ENCODE measurements at regions not wholly inside any gene's neighbourhood (a gene's known extent, or its start where the extent isn't known, plus 50 kb on each side); places are given as distances from the start of the nearest gene placed in this dataset.

DNA sequence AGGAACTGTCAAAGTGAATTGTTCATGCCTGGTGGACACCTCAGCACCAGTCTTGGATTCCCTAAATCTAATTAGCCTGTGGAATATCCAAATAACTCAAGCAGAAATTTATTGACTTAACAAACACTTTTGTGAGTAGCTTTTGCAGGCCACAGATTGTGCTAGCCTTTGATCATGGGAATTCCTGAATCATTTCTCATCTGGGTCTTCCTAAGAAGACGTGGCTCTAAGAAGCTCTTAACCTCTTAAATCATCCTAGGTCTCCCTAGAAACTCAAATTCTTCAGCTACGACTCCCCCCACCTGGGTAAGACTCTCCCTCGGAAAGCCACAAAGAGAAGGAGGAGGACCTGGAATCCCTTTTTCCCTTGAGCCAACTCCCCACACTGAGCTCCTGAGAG, 53.8 kb upstream of the PSEN2 start:
- peak overlapping the region in 1 of 6 donors; percentile 5 for H3K27ac Mint-ChIP-seq
- H3K36me3 Mint-ChIP-seq, result no peaks in the 10 kb centered on the region
- DNase-seq (no peak), ATAC-seq (ENCODE audit: low read depth in 2 of 2) (no peak)
- no peaks in the 10 kb centered on the region for H3K4me1 Mint-ChIP-seq
- peaks cover 0 to 4% (median 0%) of the 10 kb centered on the region in 3 donors for H3K27me3 Mint-ChIP-seq
- H3K4me3 Mint-ChIP-seq, result no peak overlapping the region
- no peaks in the 10 kb centered on the region for H3K9me3 Mint-ChIP-seq

DNA sequence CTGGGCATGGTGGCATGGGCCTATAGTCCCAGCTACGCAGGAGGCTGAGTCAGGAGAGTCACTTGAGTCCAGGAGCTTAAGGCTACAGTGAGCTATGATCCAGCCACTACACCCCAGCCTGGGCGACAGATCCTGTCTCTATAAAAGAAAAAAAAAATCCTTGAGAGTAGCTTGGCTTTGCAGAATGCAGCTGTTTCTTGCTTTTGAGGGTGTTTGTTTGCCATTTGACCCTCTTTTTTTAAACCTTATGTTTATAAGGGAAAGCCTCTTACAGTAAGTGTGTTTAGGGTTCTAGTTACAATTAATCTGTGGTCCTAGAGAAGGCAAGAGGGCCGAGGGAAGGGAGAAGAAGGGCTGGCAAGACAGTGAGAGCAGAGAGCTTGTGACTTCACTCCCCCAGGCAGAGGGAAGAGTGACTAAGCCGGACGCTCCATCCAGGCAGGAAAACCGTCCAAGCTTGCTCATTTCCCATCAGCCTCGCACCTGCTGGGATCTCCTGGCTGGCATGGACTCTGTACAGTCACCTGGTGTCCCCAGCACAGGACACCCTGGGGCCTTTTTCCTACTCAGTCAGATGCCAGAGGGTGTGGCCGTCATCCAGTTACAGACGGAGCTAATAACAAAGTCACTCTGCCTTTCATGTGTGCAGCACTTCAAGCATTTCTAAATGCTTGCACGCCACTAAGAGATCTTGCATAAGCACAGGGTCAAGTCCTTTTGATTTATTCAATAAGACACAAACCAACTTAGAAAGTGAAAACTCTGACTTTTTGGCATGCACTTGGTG, 55.5 kb upstream of the PSEN2 start:
- ATAC-seq (ENCODE audit: low read depth in 2 of 2) (no peak), DNase-seq (no peak)
- Mint-ChIP-seq H3K9me3 (no peaks in the 10 kb centered on the region), H3K27me3 (peaks cover 0 to 4% (median 0%) of the 10 kb centered on the region in 3 donors), H3K4me3 (no peak overlapping the region), H3K4me1 (no peaks in the 10 kb centered on the region), H3K27ac (peak overlapping the region in 1 of 6 donors; percentile 67), H3K36me3 (no peaks in the 10 kb centered on the region)

DNA sequence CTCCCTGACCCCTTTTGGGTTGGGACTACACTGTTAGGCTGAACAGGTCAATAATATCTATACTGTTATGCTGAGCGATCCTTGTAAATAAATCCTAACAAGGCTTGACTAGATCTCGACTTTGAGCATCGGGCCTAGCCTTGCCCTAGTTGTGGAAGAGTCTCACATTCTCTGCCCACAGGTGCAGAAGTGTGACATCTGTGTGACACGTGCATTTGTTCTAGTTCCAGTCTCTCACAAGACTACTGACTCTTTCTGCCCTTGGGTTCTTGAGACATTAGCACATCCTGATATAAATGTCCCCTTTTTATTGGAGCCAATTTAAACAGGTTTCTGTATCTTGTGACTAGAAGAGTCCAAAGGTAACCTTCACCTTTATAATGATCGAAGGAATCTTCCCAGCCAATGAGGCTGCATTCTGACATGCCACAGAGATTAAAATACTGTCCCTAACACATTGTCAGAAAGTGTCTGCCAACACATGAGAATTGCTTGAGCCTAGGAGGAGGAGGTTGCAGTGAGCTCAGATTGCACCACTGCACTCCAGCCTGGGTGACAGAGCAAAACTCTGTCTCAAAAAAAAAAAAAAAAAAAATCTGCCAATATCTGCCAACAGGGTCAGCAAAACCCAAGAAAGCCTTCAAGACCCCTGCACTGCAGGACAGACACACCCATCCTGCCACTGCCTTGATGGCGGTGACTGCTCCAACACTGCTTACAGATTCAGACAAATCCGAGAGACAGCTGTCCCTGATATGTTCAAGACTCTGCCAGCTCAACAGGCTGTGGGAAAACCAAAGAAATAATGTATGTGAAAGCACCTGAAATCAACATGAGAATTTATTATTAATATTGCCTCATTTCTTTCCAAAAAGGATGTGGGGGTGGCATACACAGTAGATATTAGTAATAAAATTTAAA, 56.5 kb upstream of the PSEN2 start:
- H3K36me3 Mint-ChIP-seq, result no peaks in the 10 kb centered on the region
- H3K27ac Mint-ChIP-seq, result no peak overlapping the region
- H3K4me3 Mint-ChIP-seq, result no peak overlapping the region
- no peak for ATAC-seq (ENCODE audit: low read depth in 2 of 2)
- no peak for DNase-seq
- peaks cover 0 to 3% (median 0%) of the 10 kb centered on the region in 3 donors for H3K4me1 Mint-ChIP-seq
- H3K9me3 Mint-ChIP-seq, result no peaks in the 10 kb centered on the region
- peaks cover 0 to 5% (median 4%) of the 10 kb centered on the region in 3 donors for H3K27me3 Mint-ChIP-seq

DNA sequence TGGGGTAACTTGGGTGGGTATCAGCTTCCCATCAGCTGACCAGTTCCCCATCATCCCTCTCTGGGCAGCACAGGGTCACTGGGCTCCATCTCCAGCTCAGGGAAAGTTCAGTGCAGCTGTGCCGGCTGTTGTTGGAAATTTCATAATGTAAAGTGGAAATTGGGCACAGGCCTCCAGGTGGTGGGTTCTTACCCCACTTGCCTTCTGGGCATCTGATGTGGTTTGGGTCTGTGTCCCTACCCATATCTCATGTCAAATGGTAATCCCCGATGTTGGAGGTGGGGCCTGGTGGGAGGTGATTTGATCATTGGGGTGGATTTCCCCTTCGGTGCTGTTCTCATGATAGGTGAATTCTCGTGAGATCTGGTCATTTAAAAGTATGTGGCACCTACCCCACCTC, 59.7 kb upstream of the PSEN2 start:
- Mint-ChIP-seq H3K27ac (peak overlapping the region in 2 of 6 donors; percentile 67 to 91), H3K4me3 (no peak overlapping the region), H3K4me1 (peaks cover 0 to 3% (median 0%) of the 10 kb centered on the region in 3 donors), H3K27me3 (peaks cover 0 to 12% (median 0%) of the 10 kb centered on the region in 3 donors), H3K9me3 (no peaks in the 10 kb centered on the region), H3K36me3 (no peaks in the 10 kb centered on the region)
- DNase-seq (no peak), ATAC-seq (ENCODE audit: low read depth in 2 of 2) (no peak)

DNA sequence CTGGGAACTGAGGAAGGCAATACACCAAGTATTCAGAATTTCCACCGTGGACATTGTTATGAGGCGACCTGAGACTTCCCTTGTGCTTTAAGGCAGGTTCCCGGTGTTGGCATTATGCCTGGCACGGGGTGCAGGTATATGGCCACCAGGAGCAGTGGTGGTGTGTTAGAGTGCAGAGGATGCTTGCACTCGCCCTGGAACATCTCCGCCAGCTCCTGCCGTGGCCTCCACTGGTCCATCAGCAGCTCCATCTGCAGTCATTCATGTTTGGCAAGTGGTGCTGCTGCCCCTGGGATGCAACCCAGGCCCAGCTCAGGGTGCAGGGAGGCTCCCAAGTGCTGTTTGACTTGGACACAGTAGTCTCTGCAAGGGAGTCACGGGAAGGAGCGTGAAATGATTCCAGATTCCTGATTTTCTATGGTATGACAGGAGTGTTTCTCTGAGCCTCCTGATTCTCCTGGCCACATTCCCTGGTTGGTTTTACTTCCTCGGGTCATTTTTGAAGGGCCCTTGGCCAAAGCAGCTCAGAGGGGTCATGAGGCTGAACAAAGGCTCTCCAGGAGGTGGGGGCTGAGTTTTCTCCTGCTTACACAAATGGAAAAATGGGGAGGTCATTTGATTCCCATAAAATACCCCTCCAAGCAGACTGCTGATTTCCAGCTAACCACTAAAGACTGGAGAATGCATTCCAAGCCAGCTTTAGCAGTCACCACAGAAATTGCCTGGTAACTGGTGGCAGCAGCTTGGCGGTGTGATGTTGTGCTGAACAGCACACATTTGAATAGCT, 60.4 kb upstream of the PSEN2 start:
- Mint-ChIP-seq H3K4me1 (peaks cover 0 to 3% (median 0%) of the 10 kb centered on the region in 3 donors), H3K36me3 (no peaks in the 10 kb centered on the region), H3K9me3 (no peaks in the 10 kb centered on the region), H3K27me3 (peaks cover 0 to 12% (median 0%) of the 10 kb centered on the region in 3 donors), H3K27ac (no peak overlapping the region), H3K4me3 (no peak overlapping the region)
- ATAC-seq (ENCODE audit: low read depth in 2 of 2), result no peak
- DNase-seq, result no peak

DNA sequence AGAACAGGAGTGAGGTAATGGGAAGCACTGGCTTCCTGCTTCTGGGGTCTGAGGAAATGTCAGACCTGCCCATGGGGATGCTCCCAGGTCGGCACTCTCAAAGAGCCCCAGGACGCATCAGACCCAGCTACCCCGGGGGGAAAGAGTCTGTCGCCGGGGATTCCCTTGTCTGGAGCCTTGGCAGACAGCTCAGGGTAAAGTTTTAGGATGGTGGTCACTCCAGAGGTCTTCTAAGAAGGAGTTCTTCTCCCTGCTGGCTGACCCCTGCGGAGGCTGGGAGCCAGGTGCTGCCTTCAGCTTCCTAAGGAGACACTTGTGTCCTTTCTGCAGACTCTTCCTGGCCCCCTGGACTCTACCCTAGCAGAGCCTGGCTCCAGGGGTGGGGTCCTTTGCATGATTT, 61.9 kb upstream of the PSEN2 start:
- Mint-ChIP-seq H3K27me3 (peaks cover 0 to 12% (median 0%) of the 10 kb centered on the region in 3 donors), H3K36me3 (no peaks in the 10 kb centered on the region), H3K9me3 (no peaks in the 10 kb centered on the region), H3K4me1 (peaks cover 0 to 3% (median 0%) of the 10 kb centered on the region in 3 donors), H3K4me3 (no peak overlapping the region), H3K27ac (no peak overlapping the region)
- no peak for ATAC-seq (ENCODE audit: low read depth in 2 of 2)
- no peak for DNase-seq

DNA sequence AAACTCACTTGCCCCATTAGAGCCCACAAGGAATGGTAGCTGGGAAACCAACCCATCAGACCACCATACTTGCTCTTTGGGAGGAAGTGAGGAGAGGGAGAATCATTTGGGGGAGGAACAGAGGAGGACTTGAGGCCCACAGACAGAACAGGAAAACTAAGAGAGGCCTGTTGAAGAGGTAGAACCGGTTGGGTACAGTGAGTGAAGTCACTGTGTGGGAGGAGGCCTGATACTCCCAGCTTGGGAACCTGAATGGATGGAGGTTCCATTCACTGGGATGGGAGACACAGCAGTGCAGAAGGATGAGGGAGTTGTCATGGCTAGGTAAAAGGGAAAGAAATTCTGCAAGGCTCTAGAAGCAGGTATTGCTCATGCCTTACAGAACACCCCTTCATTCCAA, 63.4 kb upstream of the PSEN2 start:
- Mint-ChIP-seq H3K4me3 (no peak overlapping the region), H3K4me1 (peaks cover 0 to 3% (median 0%) of the 10 kb centered on the region in 3 donors), H3K36me3 (no peaks in the 10 kb centered on the region), H3K9me3 (no peaks in the 10 kb centered on the region), H3K27me3 (peaks cover 0 to 12% (median 0%) of the 10 kb centered on the region in 3 donors), H3K27ac (no peak overlapping the region)
- DNase-seq (no peak), ATAC-seq (ENCODE audit: low read depth in 2 of 2) (no peak)

DNA sequence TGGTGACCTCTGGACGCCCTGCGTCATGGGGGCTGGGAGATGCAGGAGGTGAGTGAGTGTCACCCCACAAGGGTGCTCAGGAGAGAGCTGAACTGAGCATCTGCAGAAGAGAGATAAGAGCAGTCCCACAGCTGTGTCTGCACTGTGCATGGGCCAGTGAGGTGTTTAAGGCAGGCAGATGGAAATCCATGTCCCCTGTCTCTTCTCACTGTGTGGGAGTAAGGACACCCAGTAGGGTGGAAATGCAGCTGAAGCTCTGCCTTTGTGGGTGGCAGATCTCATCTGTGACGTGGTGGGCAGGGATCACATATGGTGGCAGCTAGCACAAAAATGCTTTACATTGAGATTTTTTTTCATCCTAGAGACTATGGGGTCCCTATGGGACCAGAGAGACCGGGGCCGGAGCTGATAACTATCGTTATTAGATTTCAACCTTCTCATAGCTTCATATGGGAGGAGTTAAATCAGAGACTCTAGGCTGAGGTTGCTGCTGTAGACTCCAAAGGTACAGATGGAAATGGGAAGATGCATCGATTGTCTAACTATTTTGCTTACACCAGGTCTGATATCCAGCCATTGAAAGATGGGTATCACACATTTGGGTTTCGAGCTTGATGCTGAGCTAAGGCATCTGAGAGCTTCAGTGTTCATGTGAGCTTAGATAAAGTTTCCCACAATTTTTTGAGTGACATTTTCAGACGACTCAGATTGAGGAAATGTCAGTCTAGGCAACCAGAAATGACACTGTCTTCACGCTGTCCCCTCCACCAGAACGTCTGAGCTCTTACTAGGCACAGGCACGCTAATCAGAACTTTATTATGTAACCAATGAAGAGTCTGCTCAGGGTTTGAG, 65.3 kb upstream of the PSEN2 start:
- H3K4me1 Mint-ChIP-seq, result peaks cover 0 to 3% (median 0%) of the 10 kb centered on the region in 3 donors
- no peak for ATAC-seq (ENCODE audit: low read depth in 2 of 2)
- H3K36me3 Mint-ChIP-seq, result no peaks in the 10 kb centered on the region
- peaks cover 0 to 12% (median 0%) of the 10 kb centered on the region in 3 donors for H3K27me3 Mint-ChIP-seq
- no peak overlapping the region for H3K27ac Mint-ChIP-seq
- DNase-seq, result no peak
- H3K4me3 Mint-ChIP-seq, result no peak overlapping the region
- no peaks in the 10 kb centered on the region for H3K9me3 Mint-ChIP-seq

DNA sequence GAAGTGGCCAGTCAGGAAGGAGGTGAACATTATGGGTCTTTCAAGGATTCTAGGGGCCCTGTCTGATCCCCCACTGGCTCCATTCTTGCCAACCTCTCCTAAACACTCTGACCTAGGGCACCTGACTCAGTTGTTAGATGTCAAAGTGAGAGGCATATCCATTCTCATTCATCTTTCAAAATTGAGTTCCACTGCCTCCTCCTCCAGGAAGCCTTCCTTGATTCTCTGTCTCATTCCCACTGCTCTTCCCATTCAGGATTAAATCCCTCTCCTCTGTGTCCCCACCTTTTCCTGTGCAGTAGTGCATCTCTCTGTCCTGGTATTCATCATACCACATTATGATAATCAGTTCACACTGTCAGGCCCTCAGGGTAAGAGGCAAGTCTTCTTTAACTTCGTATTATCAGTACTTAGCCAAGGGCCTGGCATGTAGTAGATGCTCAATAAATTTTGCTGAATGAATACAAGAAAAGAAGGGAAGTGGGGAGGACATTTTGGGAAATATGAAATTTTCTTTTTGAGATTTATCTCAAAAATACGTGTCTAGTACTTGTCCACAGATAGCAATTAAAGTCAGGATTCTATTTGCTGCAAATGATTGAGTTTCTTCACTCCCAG, 61.8 kb upstream of the ITPKB start:
- Mint-ChIP-seq H3K4me1 (peaks cover 9 to 10% (median 9%) of the 10 kb centered on the region in 3 donors), H3K36me3 (no peaks in the 10 kb centered on the region), H3K4me3 (no peak overlapping the region), H3K27me3 (no peaks in the 10 kb centered on the region), H3K9me3 (no peaks in the 10 kb centered on the region), H3K27ac (peak overlapping the region in 1 of 6 donors; percentile 37)
- ATAC-seq (ENCODE audit: low read depth in 2 of 2) (no peak), DNase-seq (no peak)

DNA sequence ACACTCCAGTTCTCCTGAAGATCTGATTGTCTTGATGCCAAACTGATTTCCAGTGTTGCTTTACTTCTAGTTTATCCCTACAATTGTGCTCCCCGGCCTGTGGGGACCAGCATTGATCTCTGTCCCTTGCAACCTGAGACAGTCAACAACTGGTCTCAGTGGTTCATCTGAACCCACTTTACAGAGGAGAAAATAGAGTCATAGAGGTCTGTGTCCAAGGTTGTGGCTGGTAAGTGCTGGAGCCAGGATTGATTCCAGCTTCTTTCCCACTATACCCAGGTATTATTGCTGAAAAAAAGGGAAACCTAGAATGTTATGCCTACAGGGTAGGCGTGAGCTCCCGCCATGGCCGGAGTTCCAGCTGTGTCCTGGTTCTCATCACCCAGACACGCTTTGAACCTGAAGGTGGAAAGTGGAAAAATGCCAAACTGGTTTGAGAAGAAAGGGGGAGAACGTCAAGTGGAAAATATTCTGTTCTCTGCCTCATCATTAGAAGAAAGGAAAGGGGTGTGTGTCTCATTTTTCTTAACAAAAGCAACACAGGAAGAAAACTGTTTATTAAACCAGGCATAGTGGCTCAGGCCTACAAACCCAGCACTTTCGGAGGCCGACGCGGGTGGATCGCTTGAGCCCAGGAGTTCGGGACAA, 60.7 kb upstream of the ITPKB start:
- peaks cover 9 to 10% (median 9%) of the 10 kb centered on the region in 3 donors for H3K4me1 Mint-ChIP-seq
- no peaks in the 10 kb centered on the region for H3K36me3 Mint-ChIP-seq
- no peaks in the 10 kb centered on the region for H3K27me3 Mint-ChIP-seq
- H3K27ac Mint-ChIP-seq, result peak overlapping the region in 3 of 6 donors; percentile 70 to 79 (median 72)
- H3K4me3 Mint-ChIP-seq, result no peak overlapping the region
- no peaks in the 10 kb centered on the region for H3K9me3 Mint-ChIP-seq
- ATAC-seq (ENCODE audit: low read depth in 2 of 2), result no peak
- no peak for DNase-seq

DNA sequence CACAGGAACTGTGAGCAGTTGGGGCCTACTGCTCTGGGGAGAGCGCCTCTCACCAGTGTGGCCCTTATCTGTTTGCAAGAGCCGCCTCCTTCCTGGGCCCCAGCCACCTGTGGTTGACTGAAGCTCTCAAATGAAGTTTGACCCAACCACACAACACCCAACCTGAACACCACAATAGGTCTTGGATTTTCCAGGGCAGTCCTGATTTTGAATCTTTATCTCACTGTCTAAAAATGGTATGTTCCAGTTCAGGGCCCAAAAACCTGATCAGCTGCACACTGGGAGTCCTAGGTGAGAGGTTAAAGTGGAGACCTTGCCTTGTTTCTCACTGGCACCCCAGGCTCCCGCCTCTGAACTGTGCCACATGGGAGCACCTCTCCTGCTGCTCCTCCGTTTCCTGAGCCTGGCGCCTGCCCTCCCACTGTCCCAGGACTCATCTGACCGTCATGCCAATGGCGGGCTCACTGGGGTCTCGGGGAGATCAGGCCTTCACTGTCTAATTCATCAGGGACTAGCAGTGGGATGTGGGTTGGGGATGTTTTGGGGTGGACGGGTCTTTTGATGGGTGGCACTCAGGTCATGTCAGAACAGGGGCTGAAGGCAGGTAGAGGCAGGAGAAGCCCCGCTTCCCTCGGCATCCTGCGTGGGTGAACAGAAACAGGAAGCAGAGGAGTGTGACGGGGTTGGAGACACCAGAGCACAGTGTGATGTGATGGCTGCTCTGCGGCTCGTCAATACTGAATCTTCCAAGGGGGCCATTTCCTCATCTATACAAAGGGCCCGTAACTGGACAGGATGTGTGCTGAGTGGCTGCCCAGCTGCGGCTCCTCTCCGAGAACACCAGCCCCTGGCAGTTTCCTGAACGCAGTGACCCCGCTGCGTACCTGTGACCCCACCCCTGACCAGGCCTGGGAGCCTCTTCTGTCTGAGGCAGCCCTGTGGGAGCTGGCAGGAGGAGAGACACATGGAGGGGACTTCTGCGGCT, 59.6 kb upstream of the ITPKB start:
- ATAC-seq (ENCODE audit: low read depth in 2 of 2), result peak; percentile 53 to 57
- Mint-ChIP-seq H3K27ac (peak overlapping the region in 5 of 6 donors; percentile 57 to 87 (median 79)), H3K27me3 (no peaks in the 10 kb centered on the region), H3K36me3 (no peaks in the 10 kb centered on the region), H3K4me1 (peaks cover 9 to 10% (median 9%) of the 10 kb centered on the region in 3 donors), H3K9me3 (no peaks in the 10 kb centered on the region), H3K4me3 (peak overlapping the region in 3 of 8 donors; percentile 26 to 51 (median 47))
- DNase-seq, result no peak

Measured in naive B cell (primary cell).